HCT116 (cell line): ENCODE measurements at regions not wholly inside any gene's neighbourhood (a gene's known extent, or its start where the extent isn't known, plus 50 kb on each side); places are given as distances from the start of the nearest gene placed in this dataset.

Experiments used
- ATAC-seq: fragments of 200-7000 bp; cut with Tn5 transposase; 2 replicates; pipeline ENCODE4 v1.9.1; 2020; ENCODE audit warnings: mild to moderate bottlenecking, moderate library complexity
- BruUV-seq: library from RNA; stranded (reverse); fragments of 400-500 nt; replicated peaks from 2 replicates; lab custom pipeline; 2021; lab: Mats Ljungman, UMichigan
- CTCF ChIA-PET: fragments of 300-600 bp; sonication (Branson Sonifier 250); formaldehyde crosslinking; loops from one replicate; lab custom pipeline; 2021; ENCODE audit warnings: antibody characterized with exemption; lab: Charles Lee
- POLR2A ChIA-PET: fragments of 300-600, 350-600 bp; sonication (Branson Sonifier 250); formaldehyde crosslinking; loops from one replicate; lab custom pipeline; 2021; ENCODE audit warnings: antibody characterized with exemption; lab: Charles Lee
- RAD21 ChIA-PET, 2 experiments: fragments of 300-600 bp; sonication (Branson Sonifier 250); formaldehyde crosslinking; loops; one replicate each; lab custom pipeline; 2023; ENCODE audit warnings: low total read pairs in 2 of 2; ENCODE audit not compliant: uncharacterized antibody in 2 of 2, unreplicated experiment in 2 of 2, low non-redundant PET in 1 of 2; lab: Charles Lee
- DNase-seq: peaks from one replicate; pipeline ENCODE4 v3.0.0-alpha.2; 2010; ENCODE audit warnings: low read depth, low spot score
- H2AFZ ChIP-seq: fragments of 200-600 bp; shearing (Covaris generic), sonication (generic); 2 replicates; pipeline ENCODE4 v1.6.1; 2017; ENCODE audit warnings: low read depth, mixed run types, mixed read lengths, antibody characterized with exemption, low read length; ENCODE audit not compliant: poor library complexity, severe bottlenecking
- H3K27ac ChIP-seq: 2 replicates; pipeline ENCODE4 v1.5.1; 2012; ENCODE audit warnings: low read depth, low read length
- H3K27me3 ChIP-seq: fragments of 200-600 bp; sonication (generic); 2 replicates; pipeline ENCODE4 v1.6.1; 2016; ENCODE audit warnings: mixed run types, low read length, mixed read lengths; ENCODE audit not compliant: insufficient read depth
- H3K36me3 ChIP-seq, 2 experiments: fragments of 200-500 bp in 1 of 2; fragments of 200-600 bp in 1 of 2; sonication (Bioruptor generic) in 1 of 2; sonication (generic) in 1 of 2; 2 replicates each; pipeline versions ENCODE4 v1.5.1 to v1.6.1; 2014 to 2016; ENCODE audit warnings: low read length in 2 of 2, inconsistent platforms in 1 of 2, mixed read lengths in 1 of 2, mixed run types in 1 of 2; ENCODE audit not compliant: insufficient read depth in 2 of 2, control insufficient read depth in 1 of 2
- H3K4me1 ChIP-seq, 2 experiments: fragments of 200-600 bp in 1 of 2; sonication (generic) in 1 of 2; 2 replicates each; pipeline versions ENCODE4 v1.5.1 to v1.6.1; 2012 to 2017; ENCODE audit warnings: low read length in 2 of 2, inconsistent platforms in 1 of 2, mild to moderate bottlenecking in 1 of 2, mixed read lengths in 1 of 2, mixed run types in 1 of 2, moderate library complexity in 1 of 2; ENCODE audit not compliant: insufficient read depth in 2 of 2, control insufficient read depth in 1 of 2
- H3K4me2 ChIP-seq: fragments of 200-600 bp; sonication (generic); 2 replicates; pipeline ENCODE4 v1.6.1; 2017; ENCODE audit warnings: mixed run types, low read length, mixed read lengths
- H3K4me3 ChIP-seq, 2 experiments: fragments of 200-600 bp in 1 of 2; sonication (generic) in 1 of 2; replicated peaks in 1 of 2; 2 replicates each; pipeline ENCODE4 v1.5.1; 2011 to 2016; ENCODE audit warnings: low read length in 2 of 2, control low read depth in 1 of 2, low read depth in 1 of 2, mild to moderate bottlenecking in 1 of 2, mixed read lengths in 1 of 2, mixed run types in 1 of 2
- H3K79me2 ChIP-seq: fragments of 200-600 bp; sonication (generic); 2 replicates; pipeline ENCODE4 v1.6.1; 2017; ENCODE audit warnings: mild to moderate bottlenecking, mixed run types, low read length, moderate library complexity, mixed read lengths; ENCODE audit not compliant: insufficient read depth
- H3K9ac ChIP-seq: fragments of 200-600 bp; sonication (generic); 2 replicates; pipeline ENCODE4 v1.6.1; 2016; ENCODE audit warnings: low read length, mixed read lengths
- H3K9me2 ChIP-seq: fragments of 200-600 bp; sonication (generic), shearing (Covaris generic); 2 replicates; pipeline ENCODE4 v1.6.1; 2017; ENCODE audit warnings: mixed run types, mild to moderate bottlenecking, moderate library complexity; ENCODE audit not compliant: insufficient read depth
- H3K9me3 ChIP-seq, 2 experiments: fragments of 200-500 bp in 1 of 2; fragments of 200-600 bp in 1 of 2; sonication (Bioruptor generic) in 1 of 2; sonication (generic) in 1 of 2; 2 replicates each; pipeline ENCODE4 v1.6.1; 2014 to 2017; ENCODE audit warnings: low read length in 2 of 2, mixed read lengths in 2 of 2, inconsistent platforms in 1 of 2, low read depth in 1 of 2, mild to moderate bottlenecking in 1 of 2, mixed run types in 1 of 2, moderate library complexity in 1 of 2; ENCODE audit not compliant: control insufficient read depth in 1 of 2, insufficient read depth in 1 of 2
- H4K20me1 ChIP-seq: fragments of 200-600 bp; sonication (generic), shearing (Covaris generic); 2 replicates; pipeline ENCODE4 v1.6.1; 2017; ENCODE audit warnings: mixed run types, mild to moderate bottlenecking, moderate library complexity; ENCODE audit not compliant: insufficient read depth
- CBX3 ChIP-seq: IDR thresholded peaks from 2 replicates; pipeline ENCODE4 v1.6.1; 2012; ENCODE audit warnings: low read depth
- CEBPB ChIP-seq: IDR thresholded peaks from 2 replicates; pipeline ENCODE4 v1.6.1; 2012; ENCODE audit warnings: low read depth
- CTCF ChIP-seq, 3 experiments: fragments of 200-600 bp in 1 of 3; sonication (generic) in 1 of 3; IDR thresholded peaks in 2 of 3; conservative IDR thresholded peaks in 1 of 3; 2 replicates each; pipeline ENCODE4 v1.5.1; 2012 to 2017; ENCODE audit warnings: low read depth in 2 of 3, low read length in 2 of 3, antibody characterized with exemption in 1 of 3, borderline replicate concordance in 1 of 3, control low read depth in 1 of 3, mild to moderate bottlenecking in 1 of 3, mixed read lengths in 1 of 3, mixed run types in 1 of 3, moderate library complexity in 1 of 3; ENCODE audit not compliant: insufficient read depth in 1 of 3
- ELF1 ChIP-seq: IDR thresholded peaks from 2 replicates; pipeline ENCODE4 v1.6.1; 2012; ENCODE audit warnings: low read depth, borderline replicate concordance
- EZH2 ChIP-seq: fragments of 200-600 bp; sonication (generic); IDR thresholded peaks from 2 replicates; pipeline ENCODE4 v1.6.1; 2017; ENCODE audit warnings: antibody characterized with exemption, mixed run types
- EZH2phosphoT487 ChIP-seq: fragments of 200-600 bp; IDR thresholded peaks from 2 replicates; pipeline ENCODE4 v1.6.1; 2018; ENCODE audit warnings: antibody characterized with exemption, borderline replicate concordance
- JUND ChIP-seq: IDR thresholded peaks from 2 replicates; pipeline ENCODE4 v1.6.1; 2012
- POLR2A ChIP-seq: IDR thresholded peaks from 2 replicates; pipeline ENCODE4 v1.7.0; 2011; ENCODE audit warnings: borderline replicate concordance; ENCODE audit not compliant: insufficient read depth, insufficient read length; ENCODE audit errors: extremely low read depth
- POLR2AphosphoS5 ChIP-seq: IDR thresholded peaks from 2 replicates; pipeline ENCODE4 v1.6.1; 2011; ENCODE audit warnings: mild to moderate bottlenecking, low read depth, low read length, moderate library complexity
- RAD21 ChIP-seq: IDR thresholded peaks from 2 replicates; pipeline ENCODE4 v1.6.1; 2012; ENCODE audit warnings: low read depth, mild to moderate bottlenecking
- REST ChIP-seq: IDR thresholded peaks from 2 replicates; pipeline ENCODE4 v1.6.1; 2012; ENCODE audit warnings: low read depth
- SP1 ChIP-seq: IDR thresholded peaks from 2 replicates; pipeline ENCODE4 v1.6.1; 2012; ENCODE audit warnings: low read depth
- SRF ChIP-seq: IDR thresholded peaks from 2 replicates; pipeline ENCODE4 v1.6.1; 2012; ENCODE audit warnings: low read depth
- TCF7L2 ChIP-seq: IDR thresholded peaks from 2 replicates; pipeline ENCODE4 v1.7.0; 2011; ENCODE audit warnings: borderline replicate concordance, inconsistent platforms; ENCODE audit not compliant: insufficient read depth, insufficient read length; ENCODE audit errors: extremely low read depth
- YY1 ChIP-seq: IDR thresholded peaks from 2 replicates; pipeline ENCODE4 v1.6.1; 2011; ENCODE audit warnings: low read length, low read depth, moderate library complexity, mild to moderate bottlenecking; ENCODE audit not compliant: insufficient replicate concordance; ENCODE audit errors: extremely low read depth
- ZNF274 ChIP-seq: fragments of 200-500 bp; sonication (Bioruptor generic); IDR thresholded peaks from 2 replicates; pipeline ENCODE4 v1.6.1; 2014; ENCODE audit warnings: mild to moderate bottlenecking, low read depth, low read length, inconsistent platforms
- intact Hi-C: fragments of 100-400 bp; cut with micrococcal nuclease; formaldehyde crosslinking; loops from 2 replicates; pipeline ENCODE4 v1.10.0; 2022
- TF ChIP-seq, protein P1 (sequence below): IDR thresholded peaks from 2 replicates; pipeline ENCODE4 v1.6.1; 2011; ENCODE audit warnings: mild to moderate bottlenecking, low read length, moderate library complexity; ENCODE audit not compliant: insufficient replicate concordance; ENCODE audit errors: extremely low read depth
- TF ChIP-seq, protein P2 (sequence below): IDR thresholded peaks from 2 replicates; pipeline ENCODE4 v1.6.1; 2012

GRCh38 chr7:136333636-136334035, 356.5 kb upstream of the MTPN start:
- Histone ChIP-seq H3K9me2 (no peaks in the 10 kb centered on the region), H3K9me3 (no peaks in the 10 kb centered on the region), H3K9ac (no peak overlapping the region), H4K20me1 (no peaks in the 10 kb centered on the region), H3K36me3 (no peaks in the 10 kb centered on the region), H3K27me3 (no peaks in the 10 kb centered on the region), H3K27ac (no peak overlapping the region), H2AFZ (no peak overlapping the region), H3K4me3 (no peak overlapping the region), H3K79me2 (no peaks in the 10 kb centered on the region), H3K4me1 (no peaks in the 10 kb centered on the region), H3K4me2 (no peak overlapping the region)
- intact Hi-C loops = no loop called here
- RAD21 ChIA-PET = no interaction called here
- DNase-seq (no peak), ATAC-seq (no peak)
- CTCF ChIA-PET = no interaction called here
- no peak for TF ChIP-seq TCF7L2
- no peak for TF ChIP-seq CTCF (IDR thresholded peaks at IDR 0.05 in 2 of 3, conservative IDR thresholded peaks at IDR 0.05 in 1 of 3; ENCODE audit: borderline replicate concordance in 1 of 3, insufficient read depth in 1 of 3, low read depth in 2 of 3, low read length in 2 of 3)
- TF ChIP-seq YY1 = no peak
- no peak for TF ChIP-seq SP1
- no peak for TF ChIP-seq CEBPB
- no peak for TF ChIP-seq JUND
- TF ChIP-seq SRF = no peak
- TF ChIP-seq EZH2 = no peak
- no peak for TF ChIP-seq POLR2AphosphoS5
- TF ChIP-seq CBX3 = no peak
- TF ChIP-seq POLR2A = no peak
- no peak for TF ChIP-seq ELF1
- TF ChIP-seq REST = no peak
- TF ChIP-seq EZH2phosphoT487 = no peak
- TF ChIP-seq, protein P1, sequence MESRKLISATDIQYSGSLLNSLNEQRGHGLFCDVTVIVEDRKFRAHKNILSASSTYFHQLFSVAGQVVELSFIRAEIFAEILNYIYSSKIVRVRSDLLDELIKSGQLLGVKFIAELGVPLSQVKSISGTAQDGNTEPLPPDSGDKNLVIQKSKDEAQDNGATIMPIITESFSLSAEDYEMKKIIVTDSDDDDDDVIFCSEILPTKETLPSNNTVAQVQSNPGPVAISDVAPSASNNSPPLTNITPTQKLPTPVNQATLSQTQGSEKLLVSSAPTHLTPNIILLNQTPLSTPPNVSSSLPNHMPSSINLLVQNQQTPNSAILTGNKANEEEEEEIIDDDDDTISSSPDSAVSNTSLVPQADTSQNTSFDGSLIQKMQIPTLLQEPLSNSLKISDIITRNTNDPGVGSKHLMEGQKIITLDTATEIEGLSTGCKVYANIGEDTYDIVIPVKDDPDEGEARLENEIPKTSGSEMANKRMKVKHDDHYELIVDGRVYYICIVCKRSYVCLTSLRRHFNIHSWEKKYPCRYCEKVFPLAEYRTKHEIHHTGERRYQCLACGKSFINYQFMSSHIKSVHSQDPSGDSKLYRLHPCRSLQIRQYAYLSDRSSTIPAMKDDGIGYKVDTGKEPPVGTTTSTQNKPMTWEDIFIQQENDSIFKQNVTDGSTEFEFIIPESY = no peak
- TF ChIP-seq RAD21 = no peak
- TF ChIP-seq, protein P2, sequence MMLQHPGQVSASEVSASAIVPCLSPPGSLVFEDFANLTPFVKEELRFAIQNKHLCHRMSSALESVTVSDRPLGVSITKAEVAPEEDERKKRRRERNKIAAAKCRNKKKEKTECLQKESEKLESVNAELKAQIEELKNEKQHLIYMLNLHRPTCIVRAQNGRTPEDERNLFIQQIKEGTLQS = no peak
- TF ChIP-seq ZNF274 = no peak
- no TSS peak for BruUV-seq
- POLR2A ChIA-PET = no interaction called here
